Stimulated activated CD8-positive, alpha-beta memory T cell treated with anti-CD3 and anti-CD28 coated beads, Interleukin-12 subunit alpha, Interleukin-12 subunit beta, amount 100 ng/mL, for 1 hour (primary cell): ENCODE measurements at regions not wholly inside any gene's neighbourhood (a gene's known extent, or its start where the extent isn't known, plus 50 kb on each side); places are given as distances from the start of the nearest gene placed in this dataset.

Source experiments
- DNase-seq: peaks from one replicate; pipeline ENCODE4 v3.0.0-alpha.2; 2020; ENCODE audit warnings: low read depth

GRCh38 chr5:8644377-8644776 is 775.4 kb downstream of the MTRR start:
- DNase-seq: no peak

GRCh38 chr5:8647111-8647510 is 778.2 kb downstream of the MTRR start:
- DNase-seq: no peak

DNA sequence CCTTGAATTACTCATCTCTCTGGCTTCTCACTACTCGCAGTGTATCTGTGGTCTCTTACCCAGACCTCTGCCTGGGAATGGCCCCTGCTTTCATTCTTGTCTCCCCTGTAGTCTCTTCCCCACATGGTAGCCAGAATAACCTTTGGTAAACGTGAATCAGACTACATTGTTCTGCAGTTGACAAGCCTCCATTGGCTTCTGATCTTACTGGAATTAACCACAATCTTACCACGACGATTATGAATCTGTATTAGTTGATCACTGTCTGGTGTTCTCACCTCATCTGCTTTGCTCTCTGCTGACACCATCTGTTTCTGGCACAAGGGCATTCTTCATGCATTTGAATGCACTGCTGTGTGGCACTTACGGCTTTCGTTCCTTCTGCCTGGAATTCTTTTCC is 781.2 kb downstream of the MTRR start:
- no peak for DNase-seq

DNA sequence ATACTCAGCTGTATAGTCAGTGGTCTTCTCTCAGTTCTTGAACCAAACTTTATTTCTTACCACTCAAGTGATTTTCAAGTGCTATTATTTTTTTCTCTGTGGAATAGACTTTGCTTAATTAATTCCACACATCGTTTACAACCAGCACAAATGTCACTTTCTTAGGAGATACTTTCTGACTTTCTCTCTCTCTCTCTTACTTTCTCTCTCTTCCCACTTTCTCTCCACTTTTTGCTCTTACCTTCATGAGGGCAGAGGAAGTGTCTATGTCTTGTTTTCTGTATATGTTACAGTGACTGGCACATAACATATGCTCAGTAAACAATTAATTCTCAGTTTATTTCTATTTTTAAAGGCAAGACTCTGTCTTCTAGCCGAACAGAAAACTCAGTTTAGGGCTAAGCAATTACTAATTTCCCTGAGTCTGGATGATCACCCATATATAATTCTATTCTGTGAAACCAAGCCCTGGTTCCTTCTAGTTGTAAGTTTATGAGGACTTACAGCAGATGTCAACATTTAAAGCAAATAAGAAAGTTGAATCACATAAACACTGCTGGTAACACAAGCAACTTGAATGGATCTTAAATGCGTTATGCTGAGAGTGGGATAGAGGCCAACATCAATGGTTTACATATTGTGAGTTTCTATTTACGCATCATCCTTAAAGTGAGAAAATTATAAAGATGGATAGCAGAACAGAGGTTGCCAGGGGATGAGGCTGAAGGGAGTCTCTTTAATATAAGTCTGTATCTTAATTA is 791.4 kb downstream of the MTRR start:
- DNase-seq: no peak

DNA sequence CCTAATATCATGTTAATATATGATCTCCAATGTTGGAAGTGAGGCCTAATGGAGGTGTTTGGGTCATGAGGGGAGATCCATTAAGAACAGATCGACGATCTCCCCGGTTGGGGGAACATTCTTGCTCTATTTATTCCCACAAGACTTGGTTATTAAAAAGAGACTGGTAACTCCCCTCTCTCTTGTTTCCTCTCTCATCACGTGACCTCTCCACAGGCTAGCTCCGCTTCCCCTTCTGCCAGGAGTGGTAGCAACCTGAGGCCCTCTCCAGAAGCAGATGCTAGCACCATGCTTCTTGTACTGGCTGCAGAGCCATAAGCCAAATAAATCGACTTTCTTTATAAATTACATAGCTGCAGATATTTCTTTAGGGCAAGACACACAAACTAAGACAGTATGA is 794.4 kb downstream of the MTRR start:
- DNase-seq: no peak

DNA sequence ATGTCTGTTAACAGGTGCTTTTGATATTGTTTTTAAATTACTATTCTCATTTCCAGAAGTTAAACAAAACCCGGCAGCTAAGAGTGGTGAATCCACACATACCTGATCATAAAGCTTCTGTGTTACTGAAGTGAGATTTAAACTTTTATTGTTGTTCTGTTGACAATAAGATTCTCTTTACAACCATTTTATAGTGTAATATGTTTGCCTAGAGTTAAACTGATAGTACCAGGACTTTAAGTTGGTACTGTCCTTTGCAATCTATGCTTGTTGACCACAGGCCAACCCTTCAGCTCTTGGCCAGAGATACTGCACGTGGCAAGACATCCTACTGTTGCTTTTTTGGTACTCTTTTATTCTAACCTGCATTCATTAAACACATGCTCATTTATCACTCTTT is 806.2 kb downstream of the MTRR start:
- no peak for DNase-seq

- no peak for DNase-seq
Observed at GRCh38 chr5:8676695-8677094, 807.7 kb downstream of the MTRR start.

DNA sequence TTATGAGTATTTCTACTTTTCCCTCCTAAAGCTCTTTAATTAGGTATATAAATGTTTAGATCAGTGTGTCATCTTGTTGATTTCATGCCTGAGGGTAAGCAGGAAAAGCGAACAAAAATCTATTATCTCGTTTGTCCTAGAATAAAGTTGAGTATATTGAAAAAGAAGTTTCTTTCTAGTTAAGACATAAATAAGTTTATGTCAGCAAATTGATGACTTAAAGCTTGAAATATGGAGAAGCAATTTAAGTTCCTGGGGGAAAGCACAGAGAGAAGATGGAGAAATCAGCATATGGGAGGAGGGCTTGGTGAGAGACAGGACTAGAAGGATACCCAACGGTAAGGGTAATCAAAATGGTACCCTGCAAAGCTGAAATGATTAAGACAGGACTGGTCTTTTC is 813.4 kb downstream of the MTRR start:
- DNase-seq: no peak

DNA sequence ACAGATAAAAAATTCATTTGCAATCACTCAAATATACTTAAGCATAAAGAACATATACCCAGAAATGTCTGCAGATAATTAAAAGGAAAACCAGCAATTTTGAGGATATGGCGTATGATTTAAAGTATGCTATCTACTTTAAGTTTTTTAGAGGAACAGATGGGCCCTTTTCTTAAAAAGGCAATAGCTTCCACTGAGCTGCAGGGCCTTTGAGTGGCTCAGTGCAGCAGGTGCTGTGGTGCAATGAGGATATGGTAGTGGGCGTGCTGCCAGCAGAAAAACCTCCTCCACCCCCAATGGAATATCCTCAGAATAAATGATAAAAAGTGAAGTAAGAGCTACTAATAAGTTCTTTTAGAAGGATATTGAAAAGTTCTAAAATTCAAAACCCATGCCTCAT is 814.5 kb downstream of the MTRR start:
- DNase-seq: no peak

DNA sequence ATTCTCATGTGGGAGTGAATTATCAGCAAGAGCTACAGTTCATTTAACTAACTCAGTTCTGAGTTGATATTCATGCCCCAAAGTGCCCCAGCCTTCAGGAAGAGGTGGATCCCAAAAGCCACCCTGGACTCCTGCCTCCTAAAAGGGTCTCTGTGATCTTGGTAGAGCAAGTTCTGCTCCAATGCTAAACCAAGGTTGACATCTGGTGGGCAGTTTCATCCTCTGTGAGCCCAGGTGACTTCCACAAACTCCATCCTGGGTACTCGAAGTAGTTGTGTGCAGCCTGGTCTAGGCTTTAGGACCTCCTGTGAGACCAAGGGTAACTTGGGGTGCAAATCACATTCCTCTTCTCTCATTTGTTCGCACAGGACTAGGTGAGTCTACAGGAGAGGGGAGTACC is 816.8 kb downstream of the MTRR start:
- no peak for DNase-seq

DNA sequence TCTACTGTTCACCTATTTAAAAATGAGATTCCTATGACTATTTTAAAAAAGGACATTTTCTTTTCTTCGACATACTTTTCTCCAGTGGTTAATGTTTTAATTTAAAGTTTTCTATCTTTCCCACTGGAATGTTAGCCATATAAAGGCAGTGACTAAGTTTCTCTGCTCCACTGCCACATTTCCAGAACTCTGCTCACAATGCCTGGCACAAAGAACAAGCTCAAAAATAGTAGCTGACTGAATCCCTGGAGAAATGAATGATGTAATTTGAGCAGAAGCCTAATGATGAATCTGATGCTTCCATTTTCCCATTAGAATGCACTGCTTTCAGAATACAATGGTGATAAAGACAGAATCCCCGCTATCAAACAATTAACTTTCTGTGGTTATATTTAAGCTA is 817.8 kb downstream of the MTRR start:
- DNase-seq: no peak

DNA sequence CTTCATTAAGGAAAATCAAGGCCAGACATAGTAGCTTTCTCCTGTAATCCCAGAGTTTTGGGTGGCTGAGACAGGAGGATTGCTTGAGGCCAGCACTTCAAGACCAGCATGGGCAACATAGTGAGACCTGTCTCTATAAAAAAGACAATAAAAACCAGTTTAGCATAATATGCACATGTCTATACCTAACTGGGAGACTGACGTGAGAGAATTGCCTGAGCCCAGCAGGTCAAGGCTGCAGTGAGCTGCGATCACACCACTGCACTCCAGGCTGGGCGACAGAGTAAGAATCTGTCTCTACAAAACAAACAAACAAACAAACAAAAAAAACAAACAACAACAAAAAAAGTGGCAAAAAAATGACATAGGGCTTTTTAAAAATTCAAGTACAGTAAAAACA is 820.8 kb downstream of the MTRR start:
- no peak for DNase-seq

DNA sequence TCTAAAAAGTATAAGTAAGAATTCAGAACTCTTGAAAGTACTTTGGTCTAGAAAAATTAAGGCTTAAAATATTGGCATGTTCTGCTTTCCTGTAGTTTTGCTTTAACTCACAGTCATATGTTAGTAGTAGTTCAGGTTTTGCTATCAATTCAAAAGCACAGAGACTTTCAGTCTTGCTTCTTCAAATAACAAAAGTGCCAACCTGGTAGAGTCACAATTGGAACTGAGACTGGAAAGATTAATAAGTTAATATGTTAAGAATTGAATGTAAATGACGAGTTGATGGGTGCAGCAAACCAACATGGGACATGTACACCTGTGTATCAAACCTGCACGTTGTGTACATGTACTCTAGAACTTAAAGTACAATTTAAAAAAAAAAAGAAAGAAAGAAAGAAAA is 822.3 kb downstream of the MTRR start:
- DNase-seq: no peak

DNA sequence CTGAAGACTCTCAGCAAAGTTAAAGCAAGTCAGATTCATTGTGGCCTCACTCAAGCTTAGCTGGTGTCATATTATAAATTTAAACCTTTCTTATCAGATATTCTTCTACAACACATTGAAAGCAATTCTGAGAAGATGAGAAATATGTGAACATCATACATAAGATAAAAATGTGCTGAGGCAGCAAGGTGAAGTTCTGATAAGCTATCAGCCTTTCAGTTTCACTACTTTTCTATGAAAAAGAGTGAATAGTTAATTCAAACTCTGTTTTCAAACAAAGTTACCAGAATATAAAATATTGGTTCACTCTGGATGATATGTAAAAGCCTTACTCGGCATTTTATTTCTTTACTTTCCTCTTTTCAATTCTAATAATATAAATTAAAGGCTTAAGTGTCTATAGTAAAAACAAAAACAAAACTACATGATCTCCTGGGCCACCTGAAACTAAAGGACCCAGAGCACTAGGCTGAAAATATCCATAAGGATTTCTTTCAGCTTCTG is 824.4 kb downstream of the MTRR start:
- DNase-seq: no peak

DNA sequence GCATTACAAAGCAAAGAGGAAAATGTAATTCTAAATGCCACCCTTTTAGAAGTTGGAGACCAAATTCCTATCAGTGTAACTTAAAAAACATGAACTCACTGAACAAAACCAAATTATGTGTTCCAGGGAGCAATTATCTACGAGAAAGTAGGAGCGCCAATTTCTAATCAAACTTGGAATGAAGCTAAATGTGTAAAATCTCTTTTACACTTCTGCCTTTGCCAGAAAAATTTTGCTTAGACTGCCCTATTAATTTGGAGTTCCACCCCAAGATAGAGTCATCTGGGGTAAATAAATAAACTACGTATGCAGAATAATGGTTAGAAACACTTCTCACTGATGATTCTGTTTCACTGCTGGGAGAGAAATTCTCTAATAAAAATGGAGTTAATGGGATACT is 825.6 kb downstream of the MTRR start:
- DNase-seq: no peak

- DNase-seq: no peak
Observed at GRCh38 chr5:8695902-8696845, 827.2 kb downstream of the MTRR start.

DNA sequence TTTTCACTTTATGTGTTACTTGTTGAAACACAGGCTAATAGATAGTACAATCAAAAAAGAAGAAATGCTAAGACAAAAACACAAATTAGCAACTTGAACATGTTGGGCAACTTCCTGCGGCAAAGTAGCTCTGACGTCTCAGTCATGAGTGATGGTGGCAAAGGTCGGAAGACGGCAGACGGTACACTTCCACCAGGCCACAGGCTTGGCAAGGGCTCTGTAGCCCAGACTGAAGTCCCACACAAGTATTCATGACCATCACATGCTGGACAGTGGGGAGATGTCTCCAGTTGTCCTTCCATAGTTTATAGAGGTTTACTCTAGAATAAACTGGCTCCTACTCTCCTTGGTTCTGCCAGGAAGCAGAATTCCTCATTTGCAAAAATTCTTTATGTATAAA is 831.3 kb downstream of the MTRR start:
- no peak for DNase-seq

DNA sequence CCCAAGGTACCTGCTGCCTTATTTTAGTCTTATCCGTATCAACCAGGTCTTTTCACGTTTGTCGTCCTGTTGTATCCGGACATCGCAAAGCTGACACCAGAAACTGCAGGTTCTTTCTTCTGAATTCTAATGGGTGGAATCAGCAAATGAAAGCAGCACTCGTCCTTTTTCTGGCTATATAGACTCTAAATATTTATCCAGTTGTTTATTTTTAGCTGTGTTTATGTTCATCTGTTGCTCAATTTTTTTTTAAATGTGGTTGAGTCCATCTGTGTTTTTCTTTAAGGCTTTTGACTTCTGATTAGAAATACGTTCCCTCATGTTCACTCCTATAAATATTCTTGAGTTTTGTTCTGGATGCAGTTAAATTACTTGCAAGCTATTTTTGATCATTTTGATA is 831.7 kb downstream of the MTRR start:
- no peak for DNase-seq

DNA sequence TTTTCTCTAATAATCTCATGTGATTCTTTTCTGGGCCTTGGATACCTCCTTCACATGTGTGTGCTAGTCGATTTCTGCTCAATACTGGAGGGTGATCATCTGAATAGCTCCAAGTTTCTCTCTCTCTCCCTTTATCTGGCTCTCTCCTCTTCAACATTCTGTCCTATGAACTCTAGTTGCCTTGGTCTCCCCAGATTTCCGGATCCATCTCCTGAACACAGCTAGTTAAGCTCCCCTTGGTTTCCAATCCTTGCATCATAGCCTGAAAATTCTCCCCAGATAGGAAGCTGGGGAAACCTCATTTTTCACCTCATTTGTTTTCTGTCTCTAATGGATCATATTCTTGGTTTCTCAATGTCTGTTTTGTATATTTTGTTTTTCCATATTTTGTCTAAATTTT is 832.3 kb downstream of the MTRR start:
- DNase-seq: no peak

DNA sequence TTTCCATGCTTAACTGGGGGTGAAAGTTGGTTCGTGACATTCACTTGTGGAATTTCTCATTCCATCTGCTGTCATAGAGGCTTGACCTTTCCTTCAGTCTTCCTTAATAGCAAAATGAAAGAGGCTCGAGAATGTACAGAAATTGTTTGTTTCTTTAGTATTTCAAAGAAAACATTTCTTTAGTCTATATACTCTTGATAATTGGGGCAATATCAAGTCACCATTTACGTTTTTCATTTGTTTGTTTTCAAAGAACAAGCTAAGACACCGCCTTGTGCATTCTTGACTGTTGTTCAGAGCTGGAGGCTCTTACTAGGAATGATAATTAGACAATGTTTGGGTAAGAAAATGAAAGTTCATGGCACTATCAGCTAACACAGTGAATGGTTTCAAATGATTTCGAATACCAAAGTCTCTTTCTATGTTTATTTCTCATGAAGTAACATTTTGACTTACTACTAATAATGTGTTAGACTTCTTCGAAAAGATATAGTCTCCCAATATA is 835.4 kb downstream of the SEMA5A start:
- DNase-seq: no peak

- no peak for DNase-seq
Observed at GRCh38 chr5:8714198-8714597, 831.7 kb downstream of the SEMA5A start.

- no peak for DNase-seq
Observed at GRCh38 chr5:8714861-8715260, 831.0 kb downstream of the SEMA5A start.

DNA sequence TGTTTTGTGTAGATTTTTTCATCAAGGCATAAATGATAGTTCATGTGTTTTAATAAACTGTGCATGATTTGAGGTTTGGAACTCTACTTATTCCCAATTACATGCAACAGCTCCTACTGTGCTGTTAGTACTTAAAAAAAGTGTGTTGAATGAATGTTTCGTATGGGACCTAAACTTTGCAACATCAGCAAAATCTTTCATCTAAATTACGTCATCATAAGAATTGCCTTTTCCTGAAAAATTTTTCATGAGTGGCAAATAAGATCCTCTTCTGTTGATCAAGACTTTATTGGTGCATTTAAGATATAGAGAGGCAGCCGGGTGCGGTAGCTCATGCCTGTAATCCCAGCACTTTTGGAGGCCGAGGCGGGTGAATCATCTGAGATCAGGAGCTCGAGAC is 826.1 kb downstream of the SEMA5A start:
- no peak for DNase-seq
